ENCODE measurements at regions not wholly inside any gene's neighbourhood (a gene's known extent, or its start where the extent isn't known, plus 50 kb on each side); places are given as distances from the start of the nearest gene placed in this dataset.

DNA sequence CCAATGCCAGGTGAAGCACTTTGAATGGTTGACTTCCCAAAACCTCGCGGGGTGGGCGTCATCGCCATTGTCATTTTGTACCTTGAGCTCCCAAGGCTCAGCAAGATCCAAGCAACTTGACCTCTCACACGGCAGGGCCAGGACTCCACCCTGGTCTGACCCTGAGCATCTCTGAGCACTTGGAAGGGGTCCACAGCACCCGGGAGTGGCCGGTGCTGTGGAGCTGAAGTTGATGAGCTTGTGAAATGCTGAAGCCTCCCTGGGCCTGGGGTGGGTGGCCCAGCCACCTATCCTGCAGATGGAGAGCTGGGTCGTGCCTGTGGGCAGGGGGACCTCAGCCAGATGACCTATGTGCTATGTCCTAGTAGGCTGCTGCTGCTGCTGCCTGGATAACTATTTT is 283.3 kb upstream of the FOXF1 start:
- no peak for TF ChIP-seq ZNF384 (IDR thresholded peaks at IDR 0.05)
- TF ChIP-seq PKNOX1 (IDR thresholded peaks at IDR 0.05) = no peak
- no peak for TF ChIP-seq HDGF (IDR thresholded peaks at IDR 0.05; ENCODE audit: borderline replicate concordance)
- no peak for TF ChIP-seq LEF1 (IDR thresholded peaks at IDR 0.05; ENCODE audit: borderline replicate concordance)
- TF ChIP-seq FOXM1 (IDR thresholded peaks at IDR 0.05; ENCODE audit: borderline replicate concordance) = no peak
- TF ChIP-seq SP1 (IDR thresholded peaks at IDR 0.05) = no peak
- TF ChIP-seq NFRKB (IDR thresholded peaks at IDR 0.05) = no peak
- TF ChIP-seq BHLHE40 (IDR thresholded peaks at IDR 0.05; ENCODE audit: borderline replicate concordance) = no peak
- no peak for TF ChIP-seq SUZ12 (IDR thresholded peaks at IDR 0.05)
- no peak for TF ChIP-seq TARDBP (IDR thresholded peaks at IDR 0.05)
- TF ChIP-seq L3MBTL2 (conservative IDR thresholded peaks at IDR 0.05) = no peak
- no peak for TF ChIP-seq CTBP1 (IDR thresholded peaks at IDR 0.05; ENCODE audit: borderline replicate concordance)
- TF ChIP-seq FOXK2 (IDR thresholded peaks at IDR 0.05) = no peak
- no peak for TF ChIP-seq FOXA1 (IDR thresholded peaks at IDR 0.05)
